CD8-positive, alpha-beta memory T cell (primary cell): ENCODE measurements at regions not wholly inside any gene's neighbourhood (a gene's known extent, or its start where the extent isn't known, plus 50 kb on each side); places are given as distances from the start of the nearest gene placed in this dataset.

Experiments used
- CTCF ChIA-PET: fragments of 350-600 bp; sonication (Branson Sonifier 250); formaldehyde crosslinking; loops from one replicate; lab custom pipeline; 2021; ENCODE audit warnings: antibody characterized with exemption; lab: Charles Lee
- POLR2A ChIA-PET: fragments of 350-600 bp; sonication (Branson Sonifier 250); formaldehyde crosslinking; loops from one replicate; lab custom pipeline; 2021; ENCODE audit warnings: antibody characterized with exemption; lab: Charles Lee
- DNase-seq, 5 donors: peaks; one replicate each; pipeline versions ENCODE4 v3.0.0 to v3.0.0-alpha.2; 2020 to 2022; ENCODE audit warnings: mixed read lengths in 1 of 5
- H3K27ac ChIP-seq: one replicate; pipeline ENCODE4 v1.7.0; 2013; ENCODE audit warnings: low read depth, mild to moderate bottlenecking, low read length, moderate library complexity
- H3K27me3 ChIP-seq: 2 replicates; pipeline ENCODE4 v1.7.0; 2013; ENCODE audit warnings: low read length, mild to moderate bottlenecking; ENCODE audit not compliant: insufficient read depth, poor library complexity, severe bottlenecking
- H3K36me3 ChIP-seq: 2 replicates; pipeline ENCODE4 v1.7.0; 2013; ENCODE audit warnings: mild to moderate bottlenecking, low read length, moderate library complexity; ENCODE audit not compliant: insufficient read depth
- H3K4me1 ChIP-seq: 2 replicates; pipeline ENCODE4 v1.7.0; 2013; ENCODE audit warnings: mild to moderate bottlenecking, low read length, moderate library complexity; ENCODE audit not compliant: insufficient read depth
- H3K4me3 ChIP-seq: 2 replicates; pipeline ENCODE4 v1.7.0; 2013; ENCODE audit warnings: mild to moderate bottlenecking, low read length
- H3K9me3 ChIP-seq: 2 replicates; pipeline ENCODE4 v1.7.0; 2013; ENCODE audit warnings: mild to moderate bottlenecking, low read length
- H3K27ac Mint-ChIP-seq, 8 donors: one replicate each; pipeline ENCODE4 v1.8.0; 2020 to 2021; ENCODE audit warnings: mixed read lengths in 8 of 8, mild to moderate bottlenecking in 6 of 8, inconsistent platforms in 3 of 8, moderate library complexity in 3 of 8
- H3K27me3 Mint-ChIP-seq, 2 donors: one replicate each; pipeline ENCODE4 v1.8.0; 2020 to 2021; ENCODE audit warnings: mixed read lengths in 2 of 2, mild to moderate bottlenecking in 1 of 2, moderate library complexity in 1 of 2
- H3K36me3 Mint-ChIP-seq, 3 donors: one replicate each; pipeline ENCODE4 v1.8.0; 2020 to 2021; ENCODE audit warnings: mixed read lengths in 3 of 3, inconsistent platforms in 1 of 3, mild to moderate bottlenecking in 1 of 3
- H3K4me1 Mint-ChIP-seq, 3 donors: one replicate each; pipeline ENCODE4 v1.8.0; 2020 to 2021; ENCODE audit warnings: mixed read lengths in 3 of 3, inconsistent platforms in 1 of 3, mild to moderate bottlenecking in 1 of 3
- H3K4me3 Mint-ChIP-seq, 7 donors: one replicate each; pipeline ENCODE4 v1.8.0; 2020 to 2021; ENCODE audit warnings: mixed read lengths in 7 of 7, mild to moderate bottlenecking in 6 of 7, moderate library complexity in 4 of 7, inconsistent platforms in 2 of 7
- H3K9me3 Mint-ChIP-seq, 5 donors: one replicate each; pipeline ENCODE4 v1.8.0; 2020 to 2022; ENCODE audit warnings: mixed read lengths in 5 of 5, mild to moderate bottlenecking in 3 of 5, moderate library complexity in 2 of 5, inconsistent platforms in 1 of 5

- no peak overlapping the region for H3K4me3 Mint-ChIP-seq
- ChIA-PET POLR2A (no interaction called here), CTCF (no interaction called here)
- Histone ChIP-seq H3K27ac (no peak overlapping the region), H3K9me3 (no peaks in the 10 kb centered on the region), H3K36me3 (no peaks in the 10 kb centered on the region), H3K4me1 (no peaks in the 10 kb centered on the region), H3K27me3 (no peaks in the 10 kb centered on the region), H3K4me3 (no peak overlapping the region)
- peak overlapping the region in 1 of 8 donors; percentile 29 for H3K27ac Mint-ChIP-seq
- peaks cover 0 to 2% (median 0%) of the 10 kb centered on the region in 5 donors for H3K9me3 Mint-ChIP-seq
- DNase-seq = no peak
- H3K4me1 Mint-ChIP-seq = no peaks in the 10 kb centered on the region
- no peaks in the 10 kb centered on the region for H3K36me3 Mint-ChIP-seq
- peaks cover 0 to 6% of the 10 kb centered on the region in 2 donors for H3K27me3 Mint-ChIP-seq
Measured at GRCh38 chr2:117656546-117656945, 157.9 kb upstream of the DDX18 start.

GRCh38 chr2:117661619-117662018 lies 152.9 kb upstream of the DDX18 start:
- no peak overlapping the region for H3K27ac ChIP-seq
- DNase-seq = no peak
- POLR2A ChIA-PET = no interaction called here

GRCh38 chr2:117674172-117674571 lies 140.3 kb upstream of the DDX18 start:
- H3K27me3 Mint-ChIP-seq = no peaks in the 10 kb centered on the region
- POLR2A ChIA-PET = no interaction called here
- CTCF ChIA-PET = no interaction called here
- H3K4me1 ChIP-seq = no peaks in the 10 kb centered on the region
- H3K9me3 ChIP-seq = no peaks in the 10 kb centered on the region
- no peak overlapping the region for H3K4me3 ChIP-seq
- peaks cover 0 to 3% (median 0%) of the 10 kb centered on the region in 5 donors for H3K9me3 Mint-ChIP-seq
- DNase-seq = no peak
- H3K27me3 ChIP-seq = no peaks in the 10 kb centered on the region
- no peak overlapping the region for H3K27ac ChIP-seq
- no peaks in the 10 kb centered on the region for H3K4me1 Mint-ChIP-seq
- H3K36me3 Mint-ChIP-seq = no peaks in the 10 kb centered on the region
- H3K27ac Mint-ChIP-seq = no peak overlapping the region
- H3K36me3 ChIP-seq = no peaks in the 10 kb centered on the region
- no peak overlapping the region for H3K4me3 Mint-ChIP-seq

More at GRCh38 chr2:117661619-117662018, 152.9 kb upstream of the DDX18 start:
- Histone ChIP-seq H3K27me3 (no peaks in the 10 kb centered on the region), H3K4me3 (no peak overlapping the region), H3K9me3 (no peaks in the 10 kb centered on the region), H3K36me3 (no peaks in the 10 kb centered on the region), H3K4me1 (no peaks in the 10 kb centered on the region)
- H3K27ac Mint-ChIP-seq = peak overlapping the region in 1 of 8 donors; percentile 93
- CTCF ChIA-PET = no interaction called here
- no peaks in the 10 kb centered on the region for H3K36me3 Mint-ChIP-seq
- no peak overlapping the region for H3K4me3 Mint-ChIP-seq
- H3K4me1 Mint-ChIP-seq = no peaks in the 10 kb centered on the region
- peaks cover 0 to 6% of the 10 kb centered on the region in 2 donors for H3K27me3 Mint-ChIP-seq
- H3K9me3 Mint-ChIP-seq = peaks cover 0 to 1% (median 0%) of the 10 kb centered on the region in 5 donors

GRCh38 chr2:117679952-117680351 lies 134.5 kb upstream of the DDX18 start:
- no peaks in the 10 kb centered on the region for H3K4me1 ChIP-seq
- H3K27ac ChIP-seq = no peak overlapping the region
- Mint-ChIP-seq H3K9me3 (peaks cover 0 to 1% (median 1%) of the 10 kb centered on the region in 5 donors), H3K4me3 (no peak overlapping the region), H3K4me1 (no peaks in the 10 kb centered on the region), H3K27me3 (peaks cover 0 to 2% of the 10 kb centered on the region in 2 donors), H3K36me3 (no peaks in the 10 kb centered on the region), H3K27ac (no peak overlapping the region)
- H3K27me3 ChIP-seq = no peaks in the 10 kb centered on the region
- no peaks in the 10 kb centered on the region for H3K36me3 ChIP-seq
- H3K4me3 ChIP-seq = no peak overlapping the region
- CTCF ChIA-PET = no interaction called here
- POLR2A ChIA-PET = no interaction called here
- no peaks in the 10 kb centered on the region for H3K9me3 ChIP-seq
- DNase-seq = no peak

GRCh38 chr2:117684919-117685318 lies 129.6 kb upstream of the DDX18 start:
- Histone ChIP-seq H3K36me3 (no peaks in the 10 kb centered on the region), H3K4me3 (no peak overlapping the region), H3K9me3 (no peaks in the 10 kb centered on the region), H3K4me1 (no peaks in the 10 kb centered on the region), H3K27ac (no peak overlapping the region), H3K27me3 (no peaks in the 10 kb centered on the region)
- CTCF ChIA-PET = no interaction called here
- Mint-ChIP-seq H3K4me3 (no peak overlapping the region), H3K27ac (no peak overlapping the region), H3K27me3 (peaks cover 0 to 6% of the 10 kb centered on the region in 2 donors), H3K36me3 (no peaks in the 10 kb centered on the region), H3K4me1 (no peaks in the 10 kb centered on the region), H3K9me3 (peaks cover 0 to 1% (median 0%) of the 10 kb centered on the region in 5 donors)
- POLR2A ChIA-PET = no interaction called here
- no peak for DNase-seq

GRCh38 chr2:117686699-117687098 lies 127.8 kb upstream of the DDX18 start:
- Histone ChIP-seq H3K36me3 (no peaks in the 10 kb centered on the region), H3K9me3 (no peaks in the 10 kb centered on the region), H3K4me3 (no peak overlapping the region), H3K27me3 (no peaks in the 10 kb centered on the region), H3K4me1 (no peaks in the 10 kb centered on the region), H3K27ac (no peak overlapping the region)
- Mint-ChIP-seq H3K36me3 (no peaks in the 10 kb centered on the region), H3K9me3 (peaks cover 0 to 1% (median 0%) of the 10 kb centered on the region in 5 donors), H3K27me3 (peaks cover 0 to 6% of the 10 kb centered on the region in 2 donors), H3K4me3 (no peak overlapping the region), H3K4me1 (no peaks in the 10 kb centered on the region), H3K27ac (no peak overlapping the region)
- ChIA-PET CTCF (no interaction called here), POLR2A (no interaction called here)
- DNase-seq = no peak

- H3K27me3 ChIP-seq = no peaks in the 10 kb centered on the region
- no peak overlapping the region for H3K27ac ChIP-seq
- CTCF ChIA-PET = no interaction called here
- no peaks in the 10 kb centered on the region for H3K9me3 Mint-ChIP-seq
- no peaks in the 10 kb centered on the region for H3K4me1 ChIP-seq
- POLR2A ChIA-PET = no interaction called here
- H3K36me3 ChIP-seq = no peaks in the 10 kb centered on the region
- no peaks in the 10 kb centered on the region for H3K36me3 Mint-ChIP-seq
- H3K27me3 Mint-ChIP-seq = no peaks in the 10 kb centered on the region
- H3K27ac Mint-ChIP-seq = no peak overlapping the region
- no peaks in the 10 kb centered on the region for H3K9me3 ChIP-seq
- no peak overlapping the region for H3K4me3 ChIP-seq
- DNase-seq = no peak
- H3K4me1 Mint-ChIP-seq = no peaks in the 10 kb centered on the region
- H3K4me3 Mint-ChIP-seq = no peak overlapping the region
Measured at GRCh38 chr2:117691595-117691994, 122.9 kb upstream of the DDX18 start.

GRCh38 chr2:117692001-117692763 lies 122.3 kb upstream of the DDX18 start:
- Histone ChIP-seq H3K4me3 (no peak overlapping the region), H3K9me3 (no peaks in the 10 kb centered on the region), H3K36me3 (no peaks in the 10 kb centered on the region), H3K27me3 (no peaks in the 10 kb centered on the region), H3K27ac (no peak overlapping the region), H3K4me1 (no peaks in the 10 kb centered on the region)
- H3K9me3 Mint-ChIP-seq = no peaks in the 10 kb centered on the region
- no peak for DNase-seq
- CTCF ChIA-PET = no interaction called here
- no peaks in the 10 kb centered on the region for H3K27me3 Mint-ChIP-seq
- no peaks in the 10 kb centered on the region for H3K4me1 Mint-ChIP-seq
- POLR2A ChIA-PET = no interaction called here
- no peak overlapping the region for H3K27ac Mint-ChIP-seq
- H3K36me3 Mint-ChIP-seq = no peaks in the 10 kb centered on the region
- H3K4me3 Mint-ChIP-seq = no peak overlapping the region
